Cerebellar nuclear complex (tissue), 1 donor: ENCODE measurements at regions not wholly inside any gene's neighbourhood (a gene's known extent, or its start where the extent isn't known, plus 50 kb on each side); places are given as distances from the start of the nearest gene placed in this dataset.
"Not testable (repeated sequence)": the region's sequence is repeated elsewhere in the genome, so short reads cannot be mapped to it uniquely, and the experiment has no call there.

ENCODE experiments used
- DNase-seq, 2 experiments: peaks; one replicate each; lab custom pipeline; 2025; lab: John Stamatoyannopoulos, UW

GRCh38 chr7:132030086-132030568 lies 473.7 kb upstream of the PODXL start:
- DNase-seq = no peak

DNA sequence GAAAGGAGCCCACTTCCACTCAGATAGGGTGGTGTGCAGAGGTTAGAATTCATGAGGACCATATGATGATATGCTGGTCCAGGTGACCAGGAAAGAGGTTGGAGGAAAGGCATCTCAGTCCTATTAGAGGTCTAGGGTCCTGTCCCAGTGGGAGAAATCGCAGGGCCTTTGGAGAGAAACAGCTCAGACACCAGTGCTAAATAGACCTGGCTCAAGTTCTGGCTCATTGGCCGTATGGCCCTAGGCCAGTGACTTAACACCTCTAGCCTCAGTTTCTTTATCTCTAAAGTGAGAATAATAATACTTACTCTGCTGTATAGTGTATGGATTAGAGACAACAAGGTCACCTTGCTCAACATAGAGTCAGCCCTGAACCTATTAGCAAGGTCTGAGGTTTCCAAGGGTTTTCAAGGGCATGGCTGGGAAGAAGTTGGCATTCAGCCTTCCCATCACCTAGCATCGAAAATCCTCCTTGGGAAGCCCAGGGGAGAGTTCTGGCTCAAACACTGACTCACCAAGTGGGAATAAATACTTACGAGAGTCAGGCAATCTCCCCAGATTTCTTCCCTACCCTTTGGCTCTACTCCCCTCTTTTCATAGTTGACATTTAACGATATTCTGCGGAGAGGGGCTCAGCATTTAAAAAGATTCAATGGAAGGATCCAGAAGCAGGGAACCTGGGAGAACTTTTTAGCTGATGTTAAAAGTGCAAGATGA lies 473.1 kb upstream of the PODXL start:
- DNase-seq = no peak

- DNase-seq = no peak
These were observed 471.9 kb upstream of the PODXL start for GRCh38 chr7:132028144-132028920.

- DNase-seq = no peak
These were observed 467.9 kb upstream of the PODXL start for GRCh38 chr7:132024290-132024689.

GRCh38 chr7:132023466-132023865 lies 467.0 kb upstream of the PODXL start:
- no peak for DNase-seq

DNA sequence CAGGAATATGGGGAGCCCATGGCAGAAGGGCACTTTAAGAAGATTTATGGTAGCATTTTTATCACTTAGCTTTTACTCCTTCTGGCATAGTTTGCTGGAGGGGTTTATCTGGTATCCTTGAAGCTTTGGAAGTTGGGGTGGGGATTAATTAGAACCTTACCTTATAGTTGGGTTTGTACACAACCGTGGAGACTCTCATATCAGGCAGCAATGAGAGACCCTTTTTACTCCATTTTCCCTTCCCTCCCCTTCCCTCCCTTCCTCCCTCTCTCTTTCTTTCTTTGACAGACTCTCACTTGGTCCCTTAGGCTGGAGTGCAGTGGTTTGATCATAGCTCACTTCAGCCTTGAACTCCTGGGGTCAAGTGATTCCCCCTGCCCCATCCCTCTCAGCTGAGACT lies 465.8 kb upstream of the PODXL start:
- no peak for DNase-seq

GRCh38 chr7:132019703-132020102 lies 463.3 kb upstream of the PODXL start:
- no peak for DNase-seq

DNA sequence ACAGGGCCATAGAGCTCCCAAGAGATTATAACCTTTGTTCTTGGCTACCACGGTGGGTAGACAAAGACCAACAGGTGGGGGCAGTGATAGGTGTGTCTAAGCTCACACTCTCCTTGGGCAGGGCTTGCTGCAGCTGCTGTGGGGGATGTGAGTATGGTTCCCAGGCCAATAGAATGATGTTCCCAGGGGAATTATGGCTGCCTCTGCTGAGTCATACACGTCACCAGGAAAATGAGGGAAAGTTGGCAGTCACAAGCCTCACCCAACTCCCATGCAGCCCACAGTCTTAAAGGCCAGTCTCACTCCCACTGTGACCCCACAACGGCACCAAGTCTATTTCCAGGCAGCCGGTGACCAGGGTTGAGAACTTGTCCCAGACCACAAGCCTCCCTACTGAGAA lies 453.4 kb upstream of the PODXL start:
- no peak for DNase-seq

DNA sequence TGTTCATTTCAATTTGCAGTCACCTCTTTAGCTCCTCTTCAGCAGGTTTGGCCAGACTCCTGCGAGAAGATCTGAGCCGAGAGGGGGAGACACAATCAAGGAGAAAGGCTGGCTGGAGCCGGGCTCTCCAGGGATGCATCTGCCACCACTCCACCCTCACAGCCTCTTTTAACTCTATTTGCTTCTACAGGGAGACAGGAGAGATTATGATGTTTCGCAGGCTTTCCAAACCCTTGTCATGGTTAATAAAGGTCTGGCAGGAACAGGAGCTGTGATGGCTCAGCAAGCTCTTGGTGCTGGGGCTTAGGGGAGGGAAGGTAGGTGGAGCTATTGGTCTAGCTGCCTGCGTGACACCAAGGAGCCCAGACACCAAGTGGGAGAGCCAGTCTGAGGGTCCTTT lies 448.1 kb upstream of the PODXL start:
- no peak for DNase-seq

DNA sequence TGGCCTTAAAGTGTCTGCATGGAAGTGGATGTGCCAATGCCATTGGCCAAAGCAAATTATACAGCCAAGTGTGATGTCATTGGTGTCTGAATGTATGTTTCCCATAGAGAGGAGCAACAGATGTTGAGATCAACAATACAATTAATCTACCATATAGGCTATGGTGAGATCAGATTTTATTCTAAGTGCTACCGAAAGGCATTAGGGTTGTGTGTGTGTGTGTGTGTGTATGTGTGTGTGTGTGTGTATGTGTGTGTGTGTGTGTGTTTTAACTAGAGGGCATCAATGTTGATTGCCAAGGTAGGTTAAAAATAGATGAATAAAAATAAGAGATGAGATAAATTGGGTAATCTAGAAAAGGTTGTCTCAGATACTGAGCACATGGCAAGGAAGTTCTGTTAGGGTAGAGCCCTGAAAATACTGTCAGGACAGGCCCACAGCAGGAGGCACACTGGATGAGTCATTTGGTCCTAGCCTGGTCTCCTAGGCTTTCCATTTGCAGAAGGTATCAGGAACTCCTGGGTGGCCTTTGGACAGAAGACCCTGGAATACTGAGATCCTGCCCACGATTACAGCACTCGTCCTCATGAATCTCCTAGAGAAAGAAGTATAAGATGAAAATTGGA lies 446.0 kb upstream of the PODXL start:
- DNase-seq = no peak

GRCh38 chr7:132001146-132001545 lies 444.7 kb upstream of the PODXL start:
- no peak for DNase-seq

DNA sequence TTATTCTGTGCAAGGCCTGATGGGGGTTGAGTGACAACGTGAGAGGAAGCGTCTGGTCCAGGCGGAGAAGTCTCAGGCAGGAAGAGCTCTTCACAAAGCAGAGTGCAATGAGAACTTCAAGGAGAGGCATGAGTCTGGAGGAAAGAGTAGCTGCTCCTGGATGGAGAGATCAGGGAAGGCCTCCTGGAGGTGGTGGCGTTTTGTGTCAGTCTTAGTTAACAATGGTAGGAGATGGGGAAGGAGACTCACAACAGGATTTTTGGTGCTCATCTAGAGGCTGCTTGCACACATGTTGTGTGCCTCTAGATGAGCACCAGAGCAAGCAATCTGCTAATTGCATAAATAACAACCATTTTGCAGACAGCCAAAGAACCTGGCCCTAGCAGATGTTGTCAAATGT lies 442.8 kb upstream of the PODXL start:
- no peak for DNase-seq

GRCh38 chr7:131995324-131995723 lies 438.9 kb upstream of the PODXL start:
- no peak for DNase-seq

- DNase-seq = not testable (repeated sequence)
These were observed 424.6 kb upstream of the PODXL start for GRCh38 chr7:131981069-131981468.

GRCh38 chr7:131978118-131978517 lies 421.7 kb upstream of the PODXL start:
- DNase-seq = not testable (repeated sequence)

DNA sequence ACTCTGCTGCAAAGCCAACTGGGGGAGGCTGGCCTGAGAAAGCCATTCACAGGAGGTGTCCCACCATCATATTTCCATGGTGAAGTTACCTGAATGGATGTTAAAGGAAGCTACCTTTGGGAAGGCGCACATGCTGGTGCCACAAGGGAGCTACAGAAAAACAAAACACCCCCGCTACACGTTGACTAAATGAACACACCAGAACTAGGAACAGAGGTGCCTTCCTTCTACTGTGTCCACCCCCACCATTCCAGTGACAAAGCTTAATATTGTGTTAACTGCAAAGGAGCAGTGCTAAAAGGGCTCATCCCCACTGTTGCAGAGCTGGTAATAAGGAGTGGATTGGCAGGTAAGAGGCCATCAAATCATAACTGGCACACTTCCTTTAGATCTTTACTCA lies 420.0 kb upstream of the PODXL start:
- DNase-seq = no peak

DNA sequence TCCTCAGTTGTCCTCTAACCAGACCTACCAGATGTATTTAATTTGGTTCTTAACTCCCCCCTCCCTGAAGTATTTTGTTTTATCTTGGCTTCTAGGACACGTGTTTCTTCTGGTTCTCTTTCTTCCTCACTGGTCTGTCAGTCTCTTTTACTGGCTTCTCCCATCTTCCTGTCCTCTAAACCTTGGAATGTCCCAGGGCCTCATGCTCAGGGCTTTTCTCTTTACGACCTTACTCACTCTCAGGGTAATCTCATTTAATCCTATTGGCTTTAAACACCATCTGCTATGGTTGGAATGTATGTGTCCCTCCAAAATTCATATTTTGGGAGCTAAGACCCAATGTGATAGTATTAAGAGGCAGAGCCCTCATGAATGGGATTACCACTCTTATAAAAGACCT lies 418.2 kb upstream of the PODXL start:
- no peak for DNase-seq

- DNase-seq = no peak
These were observed 415.8 kb upstream of the PODXL start for GRCh38 chr7:131972251-131972650.

GRCh38 chr7:131970602-131971001 lies 414.2 kb upstream of the PODXL start:
- no peak for DNase-seq

DNA sequence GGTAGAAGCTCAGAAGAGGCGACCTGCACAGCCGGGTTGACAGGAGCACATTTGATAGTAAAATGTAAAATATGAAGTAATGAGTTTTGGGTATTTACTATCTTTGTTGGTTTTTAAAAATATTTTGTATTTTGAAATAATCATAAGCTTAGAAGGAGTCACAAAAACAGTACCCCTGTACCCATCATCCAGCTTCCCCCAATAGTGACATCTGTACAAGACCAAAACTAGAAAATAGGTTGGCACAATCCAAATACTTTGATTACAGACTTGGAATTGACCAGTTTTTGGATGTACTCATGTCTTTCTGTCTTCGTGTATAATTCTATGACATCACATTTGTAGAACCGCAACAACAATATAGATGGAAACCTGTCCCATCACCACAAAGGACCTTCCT lies 413.1 kb upstream of the PODXL start:
- DNase-seq = no peak

GRCh38 chr7:131967216-131967730 lies 410.8 kb upstream of the PODXL start:
- DNase-seq = no peak

- DNase-seq = no peak
These were observed 407.8 kb upstream of the PODXL start for GRCh38 chr7:131964203-131964602.
